ENCODE measurements at regions not wholly inside any gene's neighbourhood (a gene's known extent, or its start where the extent isn't known, plus 50 kb on each side); places are given as distances from the start of the nearest gene placed in this dataset.

DNA sequence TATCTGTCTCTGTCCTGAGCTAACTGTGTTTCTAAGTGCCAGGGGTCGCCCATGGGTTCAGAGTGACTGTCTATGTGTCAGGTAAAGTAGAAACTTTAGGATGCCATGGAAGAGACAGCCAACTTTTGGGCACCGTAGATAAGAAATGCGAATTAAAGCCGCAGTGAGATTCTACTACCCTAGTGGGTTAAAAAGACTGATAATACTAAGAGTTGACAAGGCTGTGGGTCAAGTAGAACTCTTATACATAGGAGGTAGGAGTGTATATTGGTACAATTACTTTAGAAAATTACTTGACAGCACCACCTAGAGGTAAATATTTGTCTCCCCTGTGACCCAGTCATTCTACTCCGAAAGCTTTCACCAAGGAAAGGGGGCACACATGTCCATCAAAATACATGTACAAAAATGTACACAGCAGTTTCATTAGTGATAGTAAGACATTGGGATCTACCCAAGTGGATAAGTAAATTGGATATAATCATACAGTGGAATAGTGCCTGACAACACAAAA is 371.3 kb downstream of the SLC4A3 start:
- Histone ChIP-seq H3K27ac (no peak overlapping the region), H3K4me1 (ENCODE audit: insufficient read depth) (peaks cover 17% of the 10 kb centered on the region), H3K27me3 (no peaks in the 10 kb centered on the region), H3K9me3 (no peaks in the 10 kb centered on the region), H3K4me3 (no peak overlapping the region), H3K36me3 (no peaks in the 10 kb centered on the region)
- intact Hi-C loops (cut with DNase I): loop anchor here in 1 of 4 donors (5.0 kb wide), 1 partner anchor 1574 kb away; the partner anchor contains the start of gene EPHA4
- TF ChIP-seq EP300 (IDR thresholded peaks at IDR 0.05): no peak
- TF ChIP-seq, protein P1, sequence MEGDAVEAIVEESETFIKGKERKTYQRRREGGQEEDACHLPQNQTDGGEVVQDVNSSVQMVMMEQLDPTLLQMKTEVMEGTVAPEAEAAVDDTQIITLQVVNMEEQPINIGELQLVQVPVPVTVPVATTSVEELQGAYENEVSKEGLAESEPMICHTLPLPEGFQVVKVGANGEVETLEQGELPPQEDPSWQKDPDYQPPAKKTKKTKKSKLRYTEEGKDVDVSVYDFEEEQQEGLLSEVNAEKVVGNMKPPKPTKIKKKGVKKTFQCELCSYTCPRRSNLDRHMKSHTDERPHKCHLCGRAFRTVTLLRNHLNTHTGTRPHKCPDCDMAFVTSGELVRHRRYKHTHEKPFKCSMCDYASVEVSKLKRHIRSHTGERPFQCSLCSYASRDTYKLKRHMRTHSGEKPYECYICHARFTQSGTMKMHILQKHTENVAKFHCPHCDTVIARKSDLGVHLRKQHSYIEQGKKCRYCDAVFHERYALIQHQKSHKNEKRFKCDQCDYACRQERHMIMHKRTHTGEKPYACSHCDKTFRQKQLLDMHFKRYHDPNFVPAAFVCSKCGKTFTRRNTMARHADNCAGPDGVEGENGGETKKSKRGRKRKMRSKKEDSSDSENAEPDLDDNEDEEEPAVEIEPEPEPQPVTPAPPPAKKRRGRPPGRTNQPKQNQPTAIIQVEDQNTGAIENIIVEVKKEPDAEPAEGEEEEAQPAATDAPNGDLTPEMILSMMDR (IDR thresholded peaks at IDR 0.05): no peak
- TF ChIP-seq POLR2A (IDR thresholded peaks at IDR 0.05): no peak
- DNase-seq: no peak
- WGBS, 3 donors: 86 to 98% (median 90%) methylated on average over 5 of the region's 5 CpGs

- Histone ChIP-seq H3K27ac (no peak overlapping the region), H3K4me1 (ENCODE audit: insufficient read depth) (peaks cover 20% of the 10 kb centered on the region), H3K9me3 (no peaks in the 10 kb centered on the region), H3K27me3 (no peaks in the 10 kb centered on the region), H3K36me3 (no peaks in the 10 kb centered on the region), H3K4me3 (no peak overlapping the region)
- 90 to 94% (median 93%) methylated on average over 3 of the region's 3 CpGs for WGBS, 3 donors
- TF ChIP-seq EP300 (IDR thresholded peaks at IDR 0.05) (no peak), POLR2A (IDR thresholded peaks at IDR 0.05) (no peak)
- TF ChIP-seq, protein P1 (IDR thresholded peaks at IDR 0.05): no peak
- intact Hi-C loops (cut with DNase I): loop anchor here in 1 of 4 donors (10.0 kb wide), 1 partner anchor 75 kb away; no protein-coding TSS in a partner anchor
- DNase-seq: no peak
Measured at GRCh38 chr2:220000080-220000479, 372.6 kb downstream of the SLC4A3 start.

GRCh38 chr2:220000586-220000985 is 373.2 kb downstream of the SLC4A3 start:
- TF ChIP-seq POLR2A (IDR thresholded peaks at IDR 0.05) (no peak), EP300 (IDR thresholded peaks at IDR 0.05) (no peak)
- TF ChIP-seq, protein P1 (IDR thresholded peaks at IDR 0.05): no peak
- 78 to 91% (median 85%) methylated on average over 4 of the region's 4 CpGs for WGBS, 3 donors
- H3K4me3 ChIP-seq: no peak overlapping the region

DNA sequence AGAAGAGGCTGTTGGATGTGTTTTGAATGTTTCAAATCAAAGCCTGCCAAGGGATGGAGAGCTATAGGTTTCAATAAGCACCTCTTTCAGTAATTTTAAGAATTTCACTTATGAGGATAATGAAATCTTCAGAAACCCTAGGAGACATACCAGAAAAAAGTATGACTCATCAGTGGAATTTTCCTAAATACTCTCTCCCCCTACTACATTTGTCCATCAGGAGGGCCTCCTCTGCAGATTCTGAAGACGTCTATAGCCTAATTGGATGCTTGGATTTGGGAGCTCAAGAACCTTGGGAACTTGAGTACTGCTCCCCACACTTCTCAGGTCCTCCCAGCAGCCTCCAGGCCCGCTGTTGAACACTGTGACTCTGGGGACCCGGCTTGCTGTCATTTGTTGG is 374.3 kb downstream of the SLC4A3 start:
- H3K27ac ChIP-seq: no peak overlapping the region
- H3K4me3 ChIP-seq: no peak overlapping the region
- 61 to 74% (median 70%) methylated on average over 3 of the region's 3 CpGs for WGBS, 3 donors
- intact Hi-C loops (cut with DNase I): loop anchor here in 1 of 4 donors (10.0 kb wide), 1 partner anchor 73 kb away; no protein-coding TSS in a partner anchor
- H3K4me1 ChIP-seq (ENCODE audit: insufficient read depth): peaks cover 22% of the 10 kb centered on the region
- no peak for DNase-seq
- TF ChIP-seq, protein P1 (IDR thresholded peaks at IDR 0.05): no peak
- TF ChIP-seq EP300 (IDR thresholded peaks at IDR 0.05) (no peak), POLR2A (IDR thresholded peaks at IDR 0.05) (no peak)
- H3K27me3 ChIP-seq: no peaks in the 10 kb centered on the region
- H3K36me3 ChIP-seq: no peaks in the 10 kb centered on the region
- no peaks in the 10 kb centered on the region for H3K9me3 ChIP-seq

More at GRCh38 chr2:220000586-220000985, 373.2 kb downstream of the SLC4A3 start:
- Histone ChIP-seq H3K27ac (no peak overlapping the region), H3K9me3 (no peaks in the 10 kb centered on the region), H3K4me1 (ENCODE audit: insufficient read depth) (peaks cover 18% of the 10 kb centered on the region), H3K36me3 (no peaks in the 10 kb centered on the region), H3K27me3 (no peaks in the 10 kb centered on the region)
- intact Hi-C loops (cut with DNase I): loop anchor here in 1 of 4 donors (10.0 kb wide), 1 partner anchor 74 kb away; no protein-coding TSS in a partner anchor
- no peak for DNase-seq
